ENCODE measurements at regions not wholly inside any gene's neighbourhood (a gene's known extent, or its start where the extent isn't known, plus 50 kb on each side); places are given as distances from the start of the nearest gene placed in this dataset.

DNA sequence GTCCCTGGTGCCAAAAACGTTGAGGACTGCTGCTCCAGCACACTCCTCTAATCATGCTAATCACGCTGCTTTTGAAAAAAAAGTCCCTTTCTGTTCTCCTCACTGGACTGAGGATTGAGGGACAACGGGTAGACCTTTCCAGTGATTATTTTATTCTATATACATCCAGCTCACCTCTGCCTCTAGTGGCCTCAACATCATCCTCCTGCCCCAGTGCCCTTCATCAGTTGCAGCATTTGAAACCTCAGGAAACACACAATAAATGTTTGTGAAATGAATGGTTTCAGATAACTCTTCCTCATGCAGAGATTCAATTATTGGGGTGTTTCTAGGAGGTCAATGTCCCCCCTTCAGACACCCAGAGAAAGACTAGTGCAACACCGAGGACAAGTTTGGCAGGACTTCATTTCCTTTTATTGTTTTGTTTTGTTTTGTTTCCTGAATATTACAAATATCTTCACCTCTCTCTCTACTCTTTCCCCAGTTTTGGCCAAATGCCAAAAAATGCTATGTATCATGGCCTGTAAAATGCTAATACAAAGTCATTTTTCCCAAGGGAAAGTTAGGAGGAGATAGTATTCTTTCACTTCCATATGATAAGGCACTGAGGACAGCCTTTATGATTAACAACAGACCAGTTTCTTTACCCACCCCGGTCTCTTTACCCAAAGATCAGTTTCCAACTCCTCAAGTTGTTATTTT, 460.1 kb upstream of the SLIT2 start:
- DNase-seq (ENCODE audit: low read depth, low spot score) = no peak

DNA sequence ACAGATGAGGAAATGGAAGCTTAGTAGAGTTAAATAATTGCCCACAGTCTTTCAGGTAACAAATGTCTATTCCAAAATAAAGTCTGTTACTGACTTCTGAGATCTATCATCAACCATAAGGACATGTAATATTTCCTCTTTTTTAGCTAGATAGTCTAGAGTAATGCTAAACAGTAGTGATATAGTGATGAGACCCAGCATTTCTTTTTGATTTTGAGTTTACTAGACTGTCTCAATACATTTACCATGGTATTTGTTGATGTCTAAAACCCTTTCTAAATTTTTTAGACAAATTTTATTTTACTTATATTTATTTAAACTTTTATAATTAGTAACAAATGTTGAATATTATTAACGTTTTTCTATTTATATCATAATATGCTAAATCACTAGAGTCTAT, 465.1 kb upstream of the SLIT2 start:
- DNase-seq (ENCODE audit: low read depth, low spot score) = no peak

DNA sequence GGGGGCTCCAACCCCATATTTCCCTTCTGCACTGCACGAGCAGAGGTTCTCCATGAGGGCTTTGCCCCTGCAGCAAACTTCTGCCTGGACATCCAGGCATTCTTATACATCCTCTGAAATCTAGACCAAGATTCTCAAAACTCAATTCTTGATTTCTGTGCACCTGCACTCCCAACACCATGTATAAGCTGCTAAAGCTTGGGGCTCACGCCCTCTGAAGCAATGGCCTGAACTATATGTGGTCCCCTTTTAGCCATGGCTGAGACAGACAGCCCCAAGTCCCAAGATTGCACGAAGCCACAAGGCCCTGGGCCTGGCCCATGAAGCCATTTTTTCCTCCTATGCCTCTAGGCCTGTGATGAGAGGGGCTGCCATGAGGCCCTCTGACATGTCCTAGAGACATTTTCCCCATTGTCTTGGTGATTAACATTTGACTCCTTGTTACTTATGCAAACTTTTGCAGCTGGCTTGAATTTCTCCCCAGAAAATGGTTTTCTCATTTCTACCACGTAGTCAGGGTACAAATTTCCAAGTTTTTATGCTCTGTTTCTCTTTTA, 468.0 kb upstream of the SLIT2 start:
- no peak for DNase-seq (ENCODE audit: low read depth, low spot score)

DNA sequence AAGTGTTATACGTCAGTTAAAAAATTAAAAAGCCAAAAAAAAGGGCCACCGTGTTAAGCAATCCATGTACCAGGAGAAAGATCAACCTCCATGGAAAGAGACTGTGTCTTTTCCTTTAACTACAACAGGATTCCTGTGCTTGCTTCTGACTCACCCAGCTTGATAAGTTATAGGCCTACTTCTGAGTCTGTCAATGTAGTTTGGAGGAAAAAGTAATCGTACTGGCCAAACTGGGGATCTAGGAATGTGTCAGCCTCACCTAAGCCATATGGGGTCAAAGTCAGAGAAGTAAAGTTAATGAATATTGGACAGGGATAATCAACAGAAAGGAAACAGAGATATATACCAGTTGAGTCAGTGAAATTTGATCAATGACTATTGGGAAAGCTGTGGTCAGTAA, 470.8 kb upstream of the SLIT2 start:
- DNase-seq (ENCODE audit: low read depth, low spot score) = no peak

DNA sequence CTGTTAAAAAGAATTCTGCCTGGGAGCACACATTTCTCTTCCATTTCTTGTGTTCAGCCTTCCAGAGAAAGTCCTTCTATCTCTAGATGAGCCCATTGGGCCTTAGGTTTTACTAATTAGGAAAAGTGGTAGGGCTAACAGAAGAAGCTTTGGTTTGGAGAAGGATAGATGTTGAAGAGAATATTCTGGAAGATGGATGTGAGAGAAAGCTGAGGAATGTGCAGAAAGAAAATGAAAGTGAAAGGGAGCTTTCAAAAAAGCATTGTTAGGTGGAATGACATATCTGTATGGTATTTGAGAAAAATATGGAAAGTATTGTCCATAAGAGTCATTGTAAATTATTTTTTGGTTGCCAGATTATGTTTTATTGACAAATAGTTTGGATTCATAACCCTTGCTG, 474.8 kb upstream of the SLIT2 start:
- DNase-seq (ENCODE audit: low read depth, low spot score) = peak; percentile 38

DNA sequence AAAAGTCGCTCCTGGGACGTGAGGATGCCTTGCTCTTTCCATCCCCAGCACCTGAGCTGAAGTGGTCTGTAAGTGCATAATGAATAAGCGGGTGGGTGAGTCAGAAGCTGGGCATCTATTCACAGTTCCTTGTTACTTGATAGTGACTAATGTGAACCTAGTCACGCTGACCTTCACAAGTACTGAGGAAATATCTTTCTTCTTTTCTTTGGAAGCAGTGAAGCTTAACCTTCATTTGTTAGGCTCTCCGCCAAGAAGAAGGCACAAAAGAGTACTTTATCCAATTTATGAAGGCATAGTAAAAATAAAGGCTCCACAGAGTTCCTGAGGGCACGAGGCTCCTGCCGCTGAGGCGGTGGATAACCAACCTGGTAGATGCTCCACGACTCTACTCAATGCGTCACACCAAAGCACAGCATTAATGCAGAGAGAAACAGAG, 475.7 kb upstream of the SLIT2 start:
- DNase-seq (ENCODE audit: low read depth, low spot score) = peak; percentile 96

DNA sequence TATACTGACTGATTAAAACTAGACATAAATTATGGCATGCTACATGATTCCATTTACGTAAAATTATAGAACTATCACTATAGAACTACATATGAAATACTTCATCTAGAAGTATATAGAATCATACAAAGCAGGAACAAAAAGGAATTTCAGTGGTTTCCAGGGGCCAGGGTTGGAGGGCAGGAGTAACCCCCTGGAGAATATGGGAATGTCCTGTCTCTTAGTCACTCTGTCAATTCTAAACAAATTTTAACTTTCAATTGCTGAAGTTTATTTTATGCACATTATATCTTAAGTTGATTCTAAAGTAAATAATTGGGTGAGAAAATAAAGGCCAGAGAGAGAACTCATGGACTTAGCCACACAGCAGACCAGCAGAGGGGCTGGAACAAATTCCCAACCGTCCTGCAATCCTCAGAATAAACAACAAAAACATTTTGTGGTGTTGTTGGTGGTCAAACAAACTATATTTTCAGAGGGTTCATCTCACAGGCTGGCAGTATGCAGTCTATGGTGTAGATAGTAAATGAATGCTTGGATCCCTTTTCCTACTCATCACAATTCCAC, 476.9 kb upstream of the SLIT2 start:
- peak; percentile 13 for DNase-seq (ENCODE audit: low read depth, low spot score)

DNA sequence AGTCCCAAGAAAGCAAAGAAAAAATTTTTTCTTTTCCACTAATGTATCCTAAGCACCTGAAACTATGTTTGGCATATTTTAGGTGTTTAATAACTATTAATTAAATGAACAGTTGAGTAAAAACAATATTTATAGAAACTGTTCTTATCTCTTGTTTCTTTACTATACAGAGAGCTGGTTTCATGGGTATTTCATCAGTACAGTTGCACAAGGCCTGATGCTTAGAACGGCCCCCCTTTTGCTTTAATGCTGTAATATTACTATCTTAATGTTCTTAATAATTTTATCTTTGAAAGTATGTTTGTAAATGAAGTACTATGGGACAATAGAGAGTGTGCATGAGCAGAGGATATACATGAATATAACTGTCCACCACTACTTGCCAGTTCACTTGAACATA, 479.1 kb upstream of the SLIT2 start:
- DNase-seq (ENCODE audit: low read depth, low spot score) = no peak

DNA sequence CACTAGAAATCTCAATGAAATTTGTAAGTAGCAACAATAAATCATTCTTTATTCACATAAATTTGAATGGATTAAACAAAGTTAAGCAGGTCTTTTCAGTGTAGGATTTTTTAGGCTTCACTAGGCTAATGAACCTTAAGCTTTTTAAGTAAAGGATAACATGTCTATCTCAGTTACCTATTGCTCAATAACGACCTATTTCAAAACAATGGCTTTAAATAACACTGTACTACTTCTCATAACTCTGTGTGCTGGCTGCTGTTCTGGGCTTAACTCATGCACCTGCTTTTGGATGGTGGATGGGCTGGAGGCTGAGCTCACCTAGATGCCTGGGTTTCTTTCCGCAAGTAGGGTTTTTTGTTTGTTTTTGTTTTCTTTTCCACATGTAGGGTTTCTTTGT, 495.0 kb upstream of the SLIT2 start:
- DNase-seq (ENCODE audit: low read depth, low spot score) = no peak

DNA sequence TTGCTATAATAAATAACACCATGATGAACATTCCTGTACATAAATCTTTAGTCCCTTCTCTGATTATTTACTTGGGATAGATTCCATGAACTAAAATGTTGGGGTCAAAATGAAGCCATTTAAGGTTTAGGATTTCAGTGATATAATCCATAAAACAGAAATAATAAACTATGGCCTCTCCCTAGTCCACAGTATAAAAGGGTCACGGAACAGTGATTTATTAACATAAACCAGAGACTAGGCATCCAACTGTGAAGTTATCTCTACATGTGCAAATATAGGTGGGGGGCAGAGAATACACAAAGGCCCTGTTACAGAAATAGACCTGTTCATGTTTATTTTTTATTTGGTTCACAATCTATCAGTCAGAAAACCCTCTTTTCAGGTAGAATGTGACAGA, 499.1 kb upstream of the SLIT2 start:
- no peak for DNase-seq (ENCODE audit: low read depth, low spot score)

DNA sequence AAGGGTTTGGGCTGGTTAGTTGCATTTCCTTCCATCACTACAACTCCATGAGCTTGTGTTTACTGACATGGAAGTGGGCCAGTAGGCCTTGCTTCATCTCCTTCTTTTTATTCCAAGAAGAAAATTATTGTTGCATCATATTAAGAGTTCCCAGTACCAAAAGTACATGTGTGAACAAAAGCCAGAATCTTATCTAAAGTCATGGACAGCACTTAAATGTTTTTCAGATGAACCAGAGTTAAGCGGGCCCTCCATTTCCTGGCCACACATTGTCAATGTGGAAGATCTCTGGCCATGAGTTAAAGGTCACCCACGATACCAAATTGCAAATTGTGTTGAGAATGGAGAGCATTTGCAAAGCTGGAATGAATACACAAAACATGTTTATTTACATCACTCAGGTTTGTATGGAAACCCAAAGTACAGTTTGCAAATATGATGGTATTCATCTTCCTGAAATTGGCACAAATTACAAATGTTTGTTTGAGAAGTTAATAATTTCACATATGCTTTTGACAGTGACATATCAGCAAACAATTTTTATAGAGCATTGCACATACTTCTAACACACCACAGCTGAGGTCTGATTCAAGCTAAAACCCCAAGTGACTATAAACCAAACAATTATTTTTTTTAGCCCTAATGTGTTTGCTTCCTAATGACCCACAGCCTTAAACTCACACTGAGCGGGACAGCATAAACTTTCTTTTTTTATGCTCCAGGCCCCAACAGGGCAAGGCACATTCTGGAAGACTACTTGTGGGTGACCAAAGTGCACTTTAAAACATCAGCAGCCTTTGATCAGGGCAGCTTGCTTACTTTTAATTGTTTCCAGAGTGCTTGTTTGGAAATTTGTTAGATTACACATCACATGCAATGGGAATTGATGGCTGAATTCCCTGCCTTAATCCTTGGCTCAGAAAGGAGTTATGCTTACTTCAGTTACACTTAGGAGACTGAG, 502.9 kb upstream of the SLIT2 start:
- DNase-seq (ENCODE audit: low read depth, low spot score) = peak; percentile 59

DNA sequence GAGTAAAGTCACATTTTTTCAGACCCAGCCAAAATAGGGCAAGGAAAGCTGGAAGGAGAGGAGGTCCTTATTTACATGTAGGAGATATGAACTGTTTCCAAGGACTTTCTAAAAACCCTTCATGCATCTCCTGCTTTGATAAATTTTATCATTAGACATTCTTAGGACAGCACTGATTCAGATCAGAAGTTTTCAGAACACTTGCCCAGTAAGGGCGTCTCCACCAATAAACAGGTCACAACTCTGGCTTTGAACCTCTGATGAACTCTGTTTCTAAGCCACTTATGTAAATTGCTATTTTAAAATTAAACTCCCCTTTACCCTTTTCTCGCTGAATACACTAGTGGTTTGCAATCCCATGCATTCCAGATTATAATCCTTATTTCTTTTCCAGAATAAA, 505.3 kb upstream of the SLIT2 start:
- no peak for DNase-seq (ENCODE audit: low read depth, low spot score)

DNA sequence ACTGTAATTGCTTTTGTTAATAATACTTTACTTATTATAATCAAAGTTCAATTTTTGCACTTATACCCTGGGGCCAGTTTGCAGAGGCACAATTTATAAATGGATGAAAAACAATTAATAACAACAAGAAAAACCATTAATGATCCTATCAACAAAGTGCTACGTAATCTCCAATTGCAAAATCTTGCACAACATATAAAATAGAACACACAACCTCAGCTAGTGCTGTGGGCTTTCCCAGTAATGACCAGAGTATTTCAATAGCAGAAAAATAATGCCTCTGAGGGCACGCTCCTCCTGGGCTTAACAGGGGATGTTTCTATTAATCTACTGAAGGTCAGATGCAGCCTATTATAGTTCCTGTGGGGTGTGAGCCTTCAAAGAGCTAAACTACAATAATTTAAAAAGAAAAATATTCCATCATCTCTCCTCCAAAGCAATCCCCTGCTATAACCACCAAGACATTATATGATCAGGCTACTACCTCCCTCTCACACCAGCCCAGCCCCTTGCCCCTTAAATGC, 508.5 kb upstream of the SLIT2 start:
- DNase-seq (ENCODE audit: low read depth, low spot score) = no peak

DNA sequence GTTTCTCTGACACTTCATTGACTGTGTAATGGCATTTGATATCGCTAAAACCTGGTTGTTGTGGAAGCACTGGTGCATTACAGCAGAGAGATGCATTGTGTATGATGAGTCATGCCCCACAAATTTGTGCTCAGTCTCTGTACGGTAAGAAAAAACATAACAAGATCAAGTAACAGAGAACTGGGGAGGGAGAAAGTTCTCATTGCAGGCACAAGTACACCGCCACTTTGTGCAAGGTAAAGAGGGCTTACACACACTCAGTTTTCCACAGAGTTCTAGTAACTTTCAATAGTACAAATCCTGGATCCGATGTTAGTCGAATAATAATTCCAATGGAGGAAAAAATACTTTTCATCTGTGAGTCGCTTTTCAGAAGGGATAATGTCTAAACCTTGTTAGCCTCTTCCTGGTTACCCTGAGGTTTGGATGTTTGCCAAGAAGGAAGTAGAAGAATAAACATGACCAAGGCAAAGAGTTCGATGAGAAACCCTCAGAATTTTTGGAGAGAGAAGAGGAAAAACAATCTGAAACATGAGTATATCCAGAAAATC, 512.5 kb upstream of the SLIT2 start:
- DNase-seq (ENCODE audit: low read depth, low spot score) = peak; percentile 93

DNA sequence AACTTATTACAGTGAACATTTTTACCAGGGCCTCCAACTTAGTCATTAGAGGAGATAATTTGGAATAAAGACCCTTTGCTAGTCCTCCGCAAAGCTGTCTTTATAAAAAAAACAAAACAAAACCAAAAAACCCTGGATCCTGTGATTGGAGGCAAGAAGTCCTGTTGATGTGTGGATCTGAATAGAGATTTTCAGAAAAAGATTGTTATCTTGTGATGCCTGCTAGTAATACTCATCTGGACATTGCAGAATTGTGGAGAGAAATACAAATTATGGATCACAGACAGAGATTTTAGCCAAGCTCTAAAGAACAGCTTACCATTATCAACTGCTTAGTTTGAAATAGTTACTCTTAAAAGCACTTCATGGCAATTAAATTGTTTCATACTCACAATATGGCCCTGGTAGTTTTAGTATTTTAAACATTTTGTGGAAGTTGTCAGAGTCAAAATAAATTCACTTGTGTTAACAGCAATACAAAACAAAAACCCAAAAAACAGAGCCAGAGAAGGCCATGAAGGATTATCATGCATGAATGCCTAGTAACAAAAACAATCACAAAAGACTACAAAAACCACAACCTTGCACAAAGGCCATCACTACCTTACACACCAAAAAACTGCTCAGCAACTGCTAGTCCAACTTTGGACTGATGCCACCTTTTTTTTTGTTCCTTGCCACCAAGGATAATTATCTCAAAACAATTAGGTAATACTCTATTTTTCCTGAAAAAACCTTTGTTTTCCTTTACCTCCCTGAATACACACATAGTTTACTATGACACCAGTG, 514.5 kb upstream of the SLIT2 start:
- DNase-seq (ENCODE audit: low read depth, low spot score) = peak; percentile 67

DNA sequence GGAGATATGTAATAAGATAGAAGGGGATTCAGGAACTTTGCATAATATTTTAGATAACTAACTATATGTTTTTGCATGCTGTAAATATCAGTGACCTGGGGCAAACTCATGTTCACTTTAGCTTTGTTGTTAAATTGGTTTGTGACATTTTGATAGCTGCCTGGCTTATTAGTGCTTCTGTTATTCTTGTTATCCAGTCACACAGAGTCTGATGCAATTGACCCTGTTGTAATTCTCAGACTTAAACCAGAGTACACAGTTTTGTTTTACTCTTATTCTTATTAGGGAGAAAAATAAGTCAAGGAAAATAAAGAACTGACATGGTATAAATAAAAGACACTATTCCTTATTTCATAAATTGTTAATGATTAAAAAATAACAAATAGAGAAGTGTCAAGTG, 516.7 kb upstream of the SLIT2 start:
- no peak for DNase-seq (ENCODE audit: low read depth, low spot score)

DNA sequence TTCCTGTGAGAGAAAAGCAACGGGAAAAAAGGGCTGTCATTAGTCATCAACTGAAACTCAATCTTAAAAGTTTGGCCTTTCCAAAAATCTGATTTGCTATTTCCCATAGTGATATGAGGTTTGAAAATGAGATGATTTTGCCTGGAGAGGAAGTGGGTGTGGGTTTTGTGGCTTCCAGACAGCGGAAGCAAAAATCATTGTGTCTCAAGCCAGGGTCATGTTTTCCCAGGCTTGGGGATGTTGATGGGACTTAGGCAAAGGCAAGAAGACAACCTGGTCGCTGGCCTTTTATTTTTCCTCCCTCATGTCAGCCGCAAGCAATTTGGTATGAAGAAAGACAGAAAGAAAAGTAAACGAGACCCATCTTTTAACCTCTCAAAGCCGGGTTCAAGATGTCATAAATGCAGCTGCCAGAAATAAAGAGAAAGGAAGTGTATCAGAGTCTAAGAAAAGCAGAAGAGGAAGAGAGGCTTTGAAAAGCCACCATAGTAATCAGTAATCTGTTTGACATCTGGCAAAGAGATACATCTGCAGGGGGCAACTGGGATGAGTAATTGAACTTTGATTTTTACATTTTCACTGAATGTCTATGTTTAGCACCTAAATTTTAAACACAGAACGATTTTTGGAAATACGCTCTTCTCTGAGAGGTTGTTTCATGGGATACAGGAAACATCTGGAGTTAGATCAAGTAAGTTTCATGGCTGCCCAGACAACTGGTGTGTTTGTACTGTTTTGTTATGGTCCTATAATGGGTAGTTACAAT, 521.6 kb upstream of the SLIT2 start:
- DNase-seq (ENCODE audit: low read depth, low spot score) = no peak

DNA sequence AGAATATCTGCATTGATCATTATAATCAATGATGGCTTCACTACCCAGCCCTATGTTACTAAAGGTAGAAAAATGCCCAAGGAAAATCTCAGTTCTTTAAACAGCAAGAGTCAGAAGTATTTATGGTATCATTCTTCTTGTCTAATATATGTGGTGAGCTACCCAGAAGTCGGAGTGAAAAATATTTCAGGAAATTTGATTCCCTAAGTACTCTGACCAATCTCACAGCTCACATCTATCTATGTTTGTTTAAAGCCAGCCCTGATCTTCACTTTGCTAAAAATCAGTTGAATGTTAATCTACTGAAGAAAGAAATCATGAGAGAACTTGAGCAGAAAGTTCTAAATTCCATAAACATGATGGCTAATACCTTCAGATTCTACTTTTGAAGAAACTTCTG, 522.9 kb upstream of the SLIT2 start:
- DNase-seq (ENCODE audit: low read depth, low spot score) = no peak

DNA sequence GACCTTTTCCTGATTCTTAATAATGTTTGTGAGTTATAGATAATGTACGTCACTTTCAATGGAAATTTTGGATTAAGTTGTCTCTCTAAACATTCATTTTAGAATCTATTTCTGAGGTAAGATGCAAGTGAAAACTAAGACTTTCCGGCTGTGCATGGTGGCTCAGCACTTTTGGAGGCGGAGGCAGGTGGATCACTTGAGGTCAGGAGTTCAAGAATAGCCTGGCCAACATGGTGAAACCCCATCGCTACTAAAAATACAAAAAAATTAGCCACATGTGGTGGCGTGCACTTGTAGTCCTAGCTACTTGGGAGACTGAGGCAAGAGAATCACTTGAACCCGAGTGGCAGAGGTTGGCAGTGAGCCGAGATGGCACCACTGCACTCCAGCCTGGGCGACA, 524.6 kb upstream of the SLIT2 start:
- DNase-seq (ENCODE audit: low read depth, low spot score) = no peak

DNA sequence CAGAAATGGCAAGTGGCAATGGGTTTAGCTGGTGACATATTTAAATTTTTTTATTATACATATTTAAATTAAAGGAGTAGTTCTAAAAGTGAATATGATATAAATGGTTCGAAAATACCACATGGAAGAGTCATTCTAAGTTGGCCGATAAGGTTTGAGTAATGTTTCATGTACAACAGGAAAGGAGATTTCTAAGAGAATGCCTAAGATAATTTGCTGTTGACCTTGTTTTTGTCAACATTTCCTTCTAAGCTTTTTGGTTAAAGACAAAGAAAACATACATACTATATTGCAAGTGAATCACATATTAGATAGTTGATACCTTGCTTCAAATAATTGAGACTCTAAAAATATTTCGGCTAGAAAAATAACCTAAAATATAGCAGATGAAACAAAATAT, 526.6 kb upstream of the SLIT2 start:
- DNase-seq (ENCODE audit: low read depth, low spot score) = no peak

Data from astrocyte of the hippocampus (primary cell).